Erythroblast (primary cell): ENCODE measurements at regions not wholly inside any gene's neighbourhood (a gene's known extent, or its start where the extent isn't known, plus 50 kb on each side); places are given as distances from the start of the nearest gene placed in this dataset.

Experiments used
- GATA1 ChIP-seq: IDR thresholded peaks from 2 replicates; pipeline ENCODE4 v1.6.1; 2011; ENCODE audit warnings: low read depth, mild to moderate bottlenecking, control low read depth, low read length, moderate library complexity
- POLR2A ChIP-seq: IDR thresholded peaks from 2 replicates; pipeline ENCODE4 v1.6.1; 2011; ENCODE audit warnings: mild to moderate bottlenecking, low read length

GRCh38 chr5:155905364-155905763, 421.6 kb upstream of the SGCD start:
- TF ChIP-seq POLR2A (no peak), GATA1 (no peak)
